HT-29 (cell line): ENCODE measurements at regions not wholly inside any gene's neighbourhood (a gene's known extent, or its start where the extent isn't known, plus 50 kb on each side); places are given as distances from the start of the nearest gene placed in this dataset.

ENCODE experiments used
- DNase-seq: peaks from one replicate; pipeline ENCODE4 v3.0.0-alpha.2; 2015; ENCODE audit warnings: low spot score

GRCh38 chr6:167513778-167514177, 188.9 kb downstream of the TTLL2 start:
- DNase-seq = no peak

- DNase-seq = no peak
Observed at GRCh38 chr6:167514524-167514923, 189.6 kb downstream of the TTLL2 start.

GRCh38 chr6:167515873-167516507, 191.1 kb downstream of the TTLL2 start:
- DNase-seq = no peak

GRCh38 chr6:167517254-167517916, 192.5 kb downstream of the TTLL2 start:
- DNase-seq = no peak

- no peak for DNase-seq
Observed at GRCh38 chr6:167523426-167523825, 198.5 kb downstream of the TTLL2 start.

GRCh38 chr6:167524261-167525111, 199.6 kb downstream of the TTLL2 start:
- DNase-seq = no peak

- DNase-seq = no peak
Observed at GRCh38 chr6:167525774-167526173, 200.9 kb downstream of the TTLL2 start.

- DNase-seq = no peak
Observed at GRCh38 chr6:167526465-167527368, 201.8 kb downstream of the TTLL2 start.

GRCh38 chr6:167528239-167528638, 203.4 kb downstream of the TTLL2 start:
- no peak for DNase-seq

GRCh38 chr6:167528976-167529375, 204.1 kb downstream of the TTLL2 start:
- DNase-seq = no peak

- DNase-seq = no peak
Observed at GRCh38 chr6:167529444-167530335, 204.8 kb downstream of the TTLL2 start.

GRCh38 chr6:167530951-167531350, 206.1 kb downstream of the TTLL2 start:
- DNase-seq = no peak

GRCh38 chr6:167532410-167533288, 207.8 kb downstream of the TTLL2 start:
- DNase-seq = no peak

GRCh38 chr6:167533851-167534250, 209.0 kb downstream of the TTLL2 start:
- no peak for DNase-seq

GRCh38 chr6:167537816-167538215, 212.9 kb downstream of the TTLL2 start:
- DNase-seq = no peak

GRCh38 chr6:167538746-167539145, 213.9 kb downstream of the TTLL2 start:
- no peak for DNase-seq

- DNase-seq = no peak
Observed at GRCh38 chr6:167540796-167541195, 215.9 kb downstream of the TTLL2 start.

GRCh38 chr6:167541544-167541943, 216.7 kb downstream of the TTLL2 start:
- DNase-seq = no peak
